Kidney (tissue), 13 donors: ENCODE measurements at regions not wholly inside any gene's neighbourhood (a gene's known extent, or its start where the extent isn't known, plus 50 kb on each side); places are given as distances from the start of the nearest gene placed in this dataset.

Experiments used
- DNase-seq, 5 donors: peaks; one replicate each; pipeline ENCODE4 v3.0.0-alpha.2; 2013 to 2020
- FAIRE-seq: peaks from 2 replicates; lab custom pipeline; 2012; peaks lifted over from hg19 to GRCh38; lab: Jason Lieb, UNC
- H3K27ac ChIP-seq, 2 donors: one replicate each; pipeline ENCODE4 v1.7.0; 2013; ENCODE audit warnings: low read depth in 2 of 2, low read length in 2 of 2, inconsistent platforms in 1 of 2
- H3K27me3 ChIP-seq: one replicate; pipeline ENCODE4 v1.7.1; 2013; ENCODE audit warnings: low read length, inconsistent platforms; ENCODE audit not compliant: control insufficient read depth, insufficient read depth
- H3K36me3 ChIP-seq, 3 donors: one replicate each; pipeline versions ENCODE4 v1.7.0 to v1.7.1; 2013; ENCODE audit warnings: low read length in 3 of 3, control low read depth in 1 of 3, inconsistent platforms in 1 of 3; ENCODE audit not compliant: insufficient read depth in 3 of 3, control insufficient read depth in 2 of 3
- H3K4me1 ChIP-seq, 3 donors: one replicate each; pipeline versions ENCODE4 v1.7.0 to v1.7.1; 2013; ENCODE audit warnings: low read length in 3 of 3, inconsistent platforms in 1 of 3, low read depth in 1 of 3; ENCODE audit not compliant: control insufficient read depth in 2 of 3, insufficient read depth in 2 of 3
- H3K4me3 ChIP-seq, 3 donors: one replicate each; pipeline versions ENCODE4 v1.7.0 to v1.8.1; 2013; ENCODE audit warnings: low read length in 3 of 3, control low read depth in 1 of 3, inconsistent platforms in 1 of 3
- H3K9ac ChIP-seq, 3 donors: one replicate each; pipeline versions ENCODE4 v1.7.0 to v1.7.1; 2013; ENCODE audit warnings: low read length in 3 of 3, control low read depth in 1 of 3, inconsistent platforms in 1 of 3
- H3K9me3 ChIP-seq, 3 donors: one replicate each; pipeline versions ENCODE4 v1.7.0 to v1.7.1; 2013; ENCODE audit warnings: low read length in 3 of 3, control low read depth in 1 of 3, inconsistent platforms in 1 of 3; ENCODE audit not compliant: control insufficient read depth in 2 of 3, insufficient read depth in 1 of 3
- intact Hi-C: fragments of 100-400 bp; cut with DNase I; formaldehyde crosslinking; loops from one replicate; pipeline ENCODE4 v1.11.1; 2022
- TF ChIP-seq, protein P1 (sequence below): IDR thresholded peaks from 3 replicates; pipeline ENCODE4 v1.5.1; 2012; ENCODE audit warnings: mild to moderate bottlenecking, moderate library complexity, borderline replicate concordance; ENCODE audit not compliant: insufficient read depth; ENCODE audit errors: extremely low read depth
- donor health status: control.
- donor health status: control.
- donor health status: control.
- donor health status: control.
- donor health status: control.
- donor health status: DM: yes; HTN: yes; CAD: no.
- donor health status: Normal renal cell carcinoma (clear cell type).

DNA sequence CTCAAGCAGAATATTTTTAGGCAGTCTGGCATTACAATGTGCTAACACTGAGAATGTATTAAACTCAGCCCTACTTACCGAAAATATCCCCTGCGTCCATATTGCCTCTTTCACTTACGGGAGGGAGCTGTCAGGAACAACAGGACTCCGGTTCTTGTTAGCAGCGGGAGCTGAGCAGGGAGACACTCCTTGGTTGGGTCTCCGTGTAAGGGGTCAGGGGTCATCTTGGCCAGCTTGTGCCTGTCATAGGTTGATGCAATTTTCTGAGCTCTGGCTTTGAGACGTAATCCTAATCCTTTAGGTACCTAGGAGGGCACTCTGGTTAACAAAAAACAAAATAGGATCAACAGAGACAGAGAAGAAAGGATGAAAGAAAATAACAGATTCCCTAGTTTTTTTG is 1477.2 kb downstream of the BRD1 start:
- Histone ChIP-seq H3K36me3 (peaks cover 0 to 2% (median 0%) of the 10 kb centered on the region in 3 donors), H3K27me3 (no peaks in the 10 kb centered on the region), H3K9ac (no peak overlapping the region), H3K27ac (no peak overlapping the region), H3K4me1 (no peaks in the 10 kb centered on the region), H3K9me3 (peaks cover 0 to 4% (median 0%) of the 10 kb centered on the region in 3 donors), H3K4me3 (no peak overlapping the region)
- DNase-seq = peak in 1 of 5 donors; percentile 21
- TF ChIP-seq, protein P1, sequence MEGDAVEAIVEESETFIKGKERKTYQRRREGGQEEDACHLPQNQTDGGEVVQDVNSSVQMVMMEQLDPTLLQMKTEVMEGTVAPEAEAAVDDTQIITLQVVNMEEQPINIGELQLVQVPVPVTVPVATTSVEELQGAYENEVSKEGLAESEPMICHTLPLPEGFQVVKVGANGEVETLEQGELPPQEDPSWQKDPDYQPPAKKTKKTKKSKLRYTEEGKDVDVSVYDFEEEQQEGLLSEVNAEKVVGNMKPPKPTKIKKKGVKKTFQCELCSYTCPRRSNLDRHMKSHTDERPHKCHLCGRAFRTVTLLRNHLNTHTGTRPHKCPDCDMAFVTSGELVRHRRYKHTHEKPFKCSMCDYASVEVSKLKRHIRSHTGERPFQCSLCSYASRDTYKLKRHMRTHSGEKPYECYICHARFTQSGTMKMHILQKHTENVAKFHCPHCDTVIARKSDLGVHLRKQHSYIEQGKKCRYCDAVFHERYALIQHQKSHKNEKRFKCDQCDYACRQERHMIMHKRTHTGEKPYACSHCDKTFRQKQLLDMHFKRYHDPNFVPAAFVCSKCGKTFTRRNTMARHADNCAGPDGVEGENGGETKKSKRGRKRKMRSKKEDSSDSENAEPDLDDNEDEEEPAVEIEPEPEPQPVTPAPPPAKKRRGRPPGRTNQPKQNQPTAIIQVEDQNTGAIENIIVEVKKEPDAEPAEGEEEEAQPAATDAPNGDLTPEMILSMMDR = no peak
- FAIRE-seq = no peak
- intact Hi-C loops = no loop called here

DNA sequence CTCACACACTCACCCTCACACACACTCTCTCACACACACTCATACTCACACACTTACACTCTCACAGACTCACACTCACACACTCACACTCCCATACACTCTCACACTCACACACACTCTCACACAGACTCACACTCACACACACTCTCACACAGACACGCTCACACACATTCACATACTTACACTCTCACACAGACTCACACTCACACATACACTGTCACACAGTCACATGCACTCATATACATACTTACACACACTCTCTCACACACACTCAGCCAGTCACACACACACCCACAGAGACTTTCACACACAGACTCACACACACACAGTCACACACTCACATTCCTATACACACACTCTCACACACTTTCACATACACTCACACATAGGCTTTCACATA is 1478.8 kb downstream of the BRD1 start:
- Histone ChIP-seq H3K9me3 (peaks cover 0 to 4% (median 0%) of the 10 kb centered on the region in 3 donors), H3K36me3 (peaks cover 0 to 2% (median 0%) of the 10 kb centered on the region in 3 donors), H3K4me3 (no peak overlapping the region), H3K4me1 (no peaks in the 10 kb centered on the region), H3K9ac (no peak overlapping the region), H3K27me3 (no peaks in the 10 kb centered on the region), H3K27ac (no peak overlapping the region)
- TF ChIP-seq, protein P1 = no peak
- FAIRE-seq = no peak
- intact Hi-C loops = no loop called here
- DNase-seq = no peak

DNA sequence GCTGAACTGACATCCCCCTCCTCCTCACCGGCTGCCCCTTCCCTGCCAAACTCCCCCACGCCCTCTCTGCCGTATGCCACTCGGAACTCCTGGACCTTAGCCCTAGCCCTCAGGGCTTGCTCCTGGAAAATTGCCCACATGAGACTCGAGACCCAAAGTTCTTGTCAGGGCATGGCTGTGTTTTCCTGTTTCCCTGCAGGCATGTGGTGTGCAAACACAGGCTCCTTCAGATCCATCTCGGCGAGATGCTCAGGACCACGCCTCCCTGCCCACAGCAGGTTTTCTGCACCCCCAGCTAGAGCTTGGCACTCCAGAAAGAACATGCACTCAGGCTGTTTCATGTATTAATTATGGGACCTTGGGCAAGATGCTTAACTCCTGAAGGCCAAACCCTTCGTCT is 1480.4 kb downstream of the BRD1 start:
- Histone ChIP-seq H3K4me1 (no peaks in the 10 kb centered on the region), H3K36me3 (peaks cover 0 to 2% (median 0%) of the 10 kb centered on the region in 3 donors), H3K27ac (no peak overlapping the region), H3K4me3 (no peak overlapping the region), H3K9me3 (peaks cover 0 to 4% (median 0%) of the 10 kb centered on the region in 3 donors), H3K27me3 (no peaks in the 10 kb centered on the region), H3K9ac (no peak overlapping the region)
- intact Hi-C loops = no loop called here
- DNase-seq (peak in 1 of 5 donors; percentile 29), FAIRE-seq (no peak)
- TF ChIP-seq, protein P1 = no peak

DNA sequence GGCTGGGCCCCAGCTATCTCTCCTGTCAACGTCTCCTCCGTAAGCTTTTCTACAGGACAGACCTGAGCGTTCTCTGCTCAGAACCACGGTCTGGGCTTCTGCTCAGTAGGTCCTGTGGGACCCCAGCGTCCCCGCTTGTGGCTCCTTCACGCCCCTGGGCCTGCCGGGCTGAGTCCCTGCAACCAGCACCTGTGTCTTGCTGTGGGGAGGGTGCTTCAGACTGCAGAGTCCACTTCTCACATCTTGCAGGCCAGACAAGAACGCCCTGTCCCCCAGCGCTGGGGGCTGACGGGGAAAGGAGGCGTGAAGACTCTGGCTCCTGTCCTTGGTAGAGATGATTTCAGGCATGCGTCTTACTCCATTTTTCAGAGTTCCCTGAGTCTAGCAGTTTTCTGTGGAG is 1480.8 kb downstream of the BRD1 start:
- no peak overlapping the region for H3K27ac ChIP-seq
- no peak for FAIRE-seq
- H3K4me1 ChIP-seq = no peaks in the 10 kb centered on the region
- H3K9me3 ChIP-seq = peaks cover 0 to 4% (median 0%) of the 10 kb centered on the region in 3 donors
- H3K9ac ChIP-seq = no peak overlapping the region
- intact Hi-C loops = no loop called here
- peaks cover 0 to 2% (median 0%) of the 10 kb centered on the region in 3 donors for H3K36me3 ChIP-seq
- TF ChIP-seq, protein P1 = no peak
- DNase-seq = peak in 1 of 5 donors; percentile 61
- H3K4me3 ChIP-seq = no peak overlapping the region
- H3K27me3 ChIP-seq = no peaks in the 10 kb centered on the region
